HEK293 (cell line): ENCODE measurements at regions not wholly inside any gene's neighbourhood (a gene's known extent, or its start where the extent isn't known, plus 50 kb on each side); places are given as distances from the start of the nearest gene placed in this dataset.

Source experiments
- CTCF ChIA-PET: fragments of 350-600 bp; formaldehyde crosslinking; extraction: SDS; loops from one replicate; lab custom pipeline; 2021; ENCODE audit warnings: antibody characterized with exemption; lab: Yijun Ruan, JAX
- POLR2A ChIA-PET: fragments of 300-600 bp; formaldehyde crosslinking; extraction: SDS; loops from one replicate; lab custom pipeline; 2020; ENCODE audit warnings: antibody characterized with exemption, inconsistent platforms; lab: Yijun Ruan, JAX
- H3K27ac ChIP-seq: fragments of 200-500 bp; sonication (Bioruptor generic); 2 replicates; pipeline ENCODE4 v1.5.1; 2014; ENCODE audit warnings: low read depth, low read length, control low read depth, inconsistent platforms; ENCODE audit errors: extremely low read depth
- H3K36me3 ChIP-seq, 2 experiments: fragments of 200-500 bp in 1 of 2; sonication (Bioruptor generic) in 1 of 2; 1 replicate in 1 of 2; 2 replicates in 1 of 2; pipeline ENCODE4 v1.5.1; 2014 to 2017; ENCODE audit warnings: inconsistent platforms in 2 of 2, low read length in 2 of 2; ENCODE audit not compliant: control insufficient read depth in 2 of 2, insufficient read depth in 1 of 2
- H3K4me1 ChIP-seq: fragments of 200-500 bp; sonication (Bioruptor generic); 2 replicates; pipeline ENCODE4 v1.5.1; 2014; ENCODE audit warnings: mild to moderate bottlenecking, low read length, inconsistent platforms; ENCODE audit not compliant: control insufficient read depth, insufficient read depth
- H3K4me3 ChIP-seq: 2 replicates; pipeline ENCODE4 v1.5.1; 2011; ENCODE audit warnings: low read depth, mild to moderate bottlenecking, control low read depth, low read length, moderate library complexity
- H3K9me3 ChIP-seq: fragments of 200-500 bp; sonication (Bioruptor generic); 2 replicates; pipeline ENCODE4 v1.5.1; 2014; ENCODE audit warnings: low read depth, low read length, inconsistent platforms; ENCODE audit not compliant: control insufficient read depth, insufficient read depth
- BCL11A ChIP-seq: fragments of 450-650 bp; formaldehyde crosslinking; IDR thresholded peaks from 2 replicates; pipeline ENCODE4 v1.5.1; 2016; ENCODE audit warnings: low read depth, missing biosample characterization, missing genetic modification characterization
- GLI2 ChIP-seq: fragments of 450-650 bp; formaldehyde crosslinking; IDR thresholded peaks from 2 replicates; pipeline ENCODE4; 2017; ENCODE audit warnings: missing biosample characterization, missing genetic modification characterization, low read depth, borderline replicate concordance
- GLI4 ChIP-seq: fragments of 450-650 bp; formaldehyde crosslinking; IDR thresholded peaks from 2 replicates; pipeline ENCODE4 v1.5.1; 2016; ENCODE audit warnings: missing biosample characterization, missing genetic modification characterization
- GLIS1 ChIP-seq: fragments of 450-650 bp; formaldehyde crosslinking; IDR thresholded peaks from 2 replicates; pipeline ENCODE4 v1.5.1; 2016; ENCODE audit warnings: missing biosample characterization, missing genetic modification characterization
- HOXC10 ChIP-seq: sonication (generic); formaldehyde crosslinking; IDR thresholded peaks from 2 replicates; pipeline ENCODE4 v1.8.1; 2023; ENCODE audit warnings: mild to moderate bottlenecking, missing genetic modification reagents
- KLF9 ChIP-seq: fragments of 450-650 bp; formaldehyde crosslinking; IDR thresholded peaks from 2 replicates; pipeline ENCODE4 v1.5.1; 2016; ENCODE audit warnings: missing biosample characterization, missing genetic modification characterization, low read depth
- TCF7L2 ChIP-seq: IDR thresholded peaks from 2 replicates; pipeline ENCODE4 v1.6.1; 2011; ENCODE audit warnings: low read depth, mild to moderate bottlenecking, inconsistent platforms, low read length, moderate library complexity, borderline replicate concordance
- TRIM28 ChIP-seq: IDR thresholded peaks from 2 replicates; pipeline ENCODE4 v1.6.1; 2011; ENCODE audit warnings: low read length, control low read depth, borderline replicate concordance
- WT1 ChIP-seq: fragments of 450-650 bp; formaldehyde crosslinking; IDR thresholded peaks from 2 replicates; pipeline ENCODE4 v1.5.1; 2016; ENCODE audit warnings: missing biosample characterization, missing genetic modification characterization
- ZBTB21 ChIP-seq: fragments of 450-650 bp; formaldehyde crosslinking; IDR thresholded peaks from 2 replicates; pipeline ENCODE4 v1.5.1; 2017; ENCODE audit warnings: missing biosample characterization, missing genetic modification characterization
- ZBTB7A ChIP-seq: fragments of 450-650 bp; formaldehyde crosslinking; IDR thresholded peaks from 2 replicates; pipeline ENCODE4 v1.5.1; 2016; ENCODE audit warnings: low read depth, missing biosample characterization, missing genetic modification characterization
- ZEB2 ChIP-seq: fragments of 450-650 bp; formaldehyde crosslinking; IDR thresholded peaks from 2 replicates; pipeline ENCODE4 v1.5.1; 2016; ENCODE audit warnings: missing biosample characterization, missing genetic modification characterization
- ZNF140 ChIP-seq: fragments of 450-650 bp; formaldehyde crosslinking; IDR thresholded peaks from 2 replicates; pipeline ENCODE4 v1.5.1; 2016; ENCODE audit warnings: missing biosample characterization, missing genetic modification characterization
- ZNF16 ChIP-seq: fragments of 450-650 bp; formaldehyde crosslinking; IDR thresholded peaks from 2 replicates; pipeline ENCODE4 v1.5.1; 2016; ENCODE audit warnings: low read depth, missing biosample characterization, missing genetic modification characterization
- ZNF2 ChIP-seq: fragments of 450-650 bp; formaldehyde crosslinking; IDR thresholded peaks from 2 replicates; pipeline ENCODE4 v1.5.1; 2016; ENCODE audit warnings: missing biosample characterization, missing genetic modification characterization
- ZNF274 ChIP-seq, 2 experiments: fragments of 200-500 bp in 1 of 2; fragments of 450-650 bp in 1 of 2; sonication (Bioruptor generic) in 1 of 2; formaldehyde crosslinking in 1 of 2; IDR thresholded peaks; 2 replicates each; pipeline versions ENCODE4 v1.5.1 to v1.6.1; 2014 to 2016; ENCODE audit warnings: borderline replicate concordance in 1 of 2, inconsistent platforms in 1 of 2, low read length in 1 of 2, missing biosample characterization in 1 of 2, missing genetic modification characterization in 1 of 2
- ZNF335 ChIP-seq: fragments of 450-650 bp; formaldehyde crosslinking; conservative IDR thresholded peaks from 2 replicates; pipeline ENCODE4 v1.5.1; 2016; ENCODE audit warnings: missing biosample characterization, missing genetic modification characterization
- ZNF366 ChIP-seq: fragments of 450-650 bp; formaldehyde crosslinking; conservative IDR thresholded peaks from 2 replicates; pipeline ENCODE4 v1.5.1; 2016; ENCODE audit warnings: missing biosample characterization, missing genetic modification characterization
- ZNF394 ChIP-seq: fragments of 450-650 bp; formaldehyde crosslinking; IDR thresholded peaks from 2 replicates; pipeline ENCODE4 v1.5.1; 2016; ENCODE audit warnings: missing biosample characterization, missing genetic modification characterization, mild to moderate bottlenecking, moderate library complexity, borderline replicate concordance
- ZNF529 ChIP-seq: fragments of 450-650 bp; formaldehyde crosslinking; IDR thresholded peaks from 2 replicates; pipeline ENCODE4 v1.5.1; 2017; ENCODE audit warnings: missing genetic modification characterization, missing biosample characterization; ENCODE audit not compliant: insufficient replicate concordance
- ZNF555 ChIP-seq: fragments of 450-650 bp; formaldehyde crosslinking; conservative IDR thresholded peaks from 2 replicates; pipeline ENCODE4 v1.5.1; 2017; ENCODE audit warnings: missing biosample characterization, mild to moderate bottlenecking, missing genetic modification characterization, inconsistent platforms
- ZNF561 ChIP-seq: fragments of 450-650 bp; IDR thresholded peaks from 2 replicates; pipeline ENCODE4 v1.5.1; 2018; ENCODE audit warnings: missing biosample characterization, missing genetic modification characterization, borderline replicate concordance
- ZNF585B ChIP-seq: fragments of 450-650 bp; formaldehyde crosslinking; IDR thresholded peaks from 2 replicates; pipeline ENCODE4 v1.5.1; 2016; ENCODE audit warnings: missing biosample characterization, missing genetic modification characterization
- ZNF610 ChIP-seq: fragments of 450-650 bp; formaldehyde crosslinking; IDR thresholded peaks from 2 replicates; pipeline ENCODE4 v1.5.1; 2016; ENCODE audit warnings: missing biosample characterization, missing genetic modification characterization, borderline replicate concordance
- ZNF623 ChIP-seq: fragments of 450-650 bp; formaldehyde crosslinking; IDR thresholded peaks from 2 replicates; pipeline ENCODE4 v1.5.1; 2016; ENCODE audit warnings: missing biosample characterization, missing genetic modification characterization
- ZNF626 ChIP-seq: fragments of 450-650 bp; sonication (Bioruptor Pico); formaldehyde crosslinking; IDR thresholded peaks from 2 replicates; pipeline ENCODE4 v1.5.1; 2018; ENCODE audit warnings: missing biosample characterization, missing genetic modification characterization, inconsistent platforms
- ZNF670 ChIP-seq: fragments of 450-650 bp; formaldehyde crosslinking; IDR thresholded peaks from 2 replicates; pipeline ENCODE4 v1.5.1; 2016; ENCODE audit warnings: missing biosample characterization, missing genetic modification characterization, low read depth
- TF ChIP-seq, protein P1 (sequence below): fragments of 450-650 bp; formaldehyde crosslinking; IDR thresholded peaks from 2 replicates; pipeline ENCODE4 v1.5.1; 2016; ENCODE audit warnings: missing biosample characterization, missing genetic modification characterization
- TF ChIP-seq, protein P2 (sequence below): fragments of 450-650 bp; formaldehyde crosslinking; IDR thresholded peaks from 2 replicates; pipeline ENCODE4 v1.5.1; 2016; ENCODE audit warnings: missing biosample characterization, missing genetic modification characterization
- TF ChIP-seq, protein P3 (sequence below): fragments of 450-650 bp; formaldehyde crosslinking; IDR thresholded peaks from 2 replicates; pipeline ENCODE4 v1.5.1; 2017; ENCODE audit warnings: missing biosample characterization, missing genetic modification characterization
- TF ChIP-seq, protein P4 (sequence below): sonication (generic); formaldehyde crosslinking; IDR thresholded peaks from 2 replicates; pipeline ENCODE4 v1.8.1; 2022; ENCODE audit warnings: mild to moderate bottlenecking, moderate library complexity, missing genetic modification reagents

DNA sequence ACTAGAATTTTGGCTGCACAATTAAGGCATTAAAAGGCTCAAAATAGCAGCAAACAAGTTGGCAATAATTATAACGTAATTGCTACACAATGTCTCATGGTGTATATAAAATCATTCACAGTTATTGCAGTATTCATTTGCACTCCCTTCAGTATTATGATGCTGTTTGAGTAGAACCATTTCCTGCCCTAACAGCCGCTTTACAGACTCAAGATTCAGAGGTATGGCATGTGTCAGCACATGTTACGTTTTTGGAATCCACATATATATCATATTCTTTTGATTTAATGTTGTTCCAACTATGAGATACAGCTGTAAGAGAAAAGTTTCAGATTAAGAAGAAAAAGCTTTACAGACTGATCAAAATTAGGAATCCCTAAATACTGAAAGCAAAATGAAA is 56.3 kb upstream of the NCKAP5 start:
- Histone ChIP-seq H3K27ac (no peak overlapping the region), H3K9me3 (no peaks in the 10 kb centered on the region)
- no peak for TF ChIP-seq KLF9 (tag by site-specific recombination)
- no peak for TF ChIP-seq TRIM28
- TF ChIP-seq ZNF2 (tag by site-specific recombination) = no peak
- TF ChIP-seq, protein P1, sequence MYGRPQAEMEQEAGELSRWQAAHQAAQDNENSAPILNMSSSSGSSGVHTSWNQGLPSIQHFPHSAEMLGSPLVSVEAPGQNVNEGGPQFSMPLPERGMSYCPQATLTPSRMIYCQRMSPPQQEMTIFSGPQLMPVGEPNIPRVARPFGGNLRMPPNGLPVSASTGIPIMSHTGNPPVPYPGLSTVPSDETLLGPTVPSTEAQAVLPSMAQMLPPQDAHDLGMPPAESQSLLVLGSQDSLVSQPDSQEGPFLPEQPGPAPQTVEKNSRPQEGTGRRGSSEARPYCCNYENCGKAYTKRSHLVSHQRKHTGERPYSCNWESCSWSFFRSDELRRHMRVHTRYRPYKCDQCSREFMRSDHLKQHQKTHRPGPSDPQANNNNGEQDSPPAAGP (tag by site-specific recombination) = no peak
- TF ChIP-seq GLI4 (tag by site-specific recombination) = no peak
- TF ChIP-seq ZNF366 (tag by site-specific recombination) = no peak
- no peak for TF ChIP-seq ZEB2 (tag by site-specific recombination)
- TF ChIP-seq ZBTB21 (tag by site-specific recombination) = no peak
- TF ChIP-seq ZNF394 (tag by site-specific recombination) = no peak
- no peak for TF ChIP-seq ZBTB7A (tag by site-specific recombination)
- TF ChIP-seq ZNF335 (tag by site-specific recombination) = no peak
- no peak for TF ChIP-seq ZNF610
- TF ChIP-seq ZNF561 (tag by site-specific recombination) = no peak
- TF ChIP-seq GLI2 (tag by site-specific recombination) = no peak
- TF ChIP-seq GLIS1 (tag by site-specific recombination) = no peak
- no peak for TF ChIP-seq ZNF626 (tag by site-specific recombination)
- no peak for TF ChIP-seq ZNF585B (tag by site-specific recombination)
- TF ChIP-seq, protein P2, sequence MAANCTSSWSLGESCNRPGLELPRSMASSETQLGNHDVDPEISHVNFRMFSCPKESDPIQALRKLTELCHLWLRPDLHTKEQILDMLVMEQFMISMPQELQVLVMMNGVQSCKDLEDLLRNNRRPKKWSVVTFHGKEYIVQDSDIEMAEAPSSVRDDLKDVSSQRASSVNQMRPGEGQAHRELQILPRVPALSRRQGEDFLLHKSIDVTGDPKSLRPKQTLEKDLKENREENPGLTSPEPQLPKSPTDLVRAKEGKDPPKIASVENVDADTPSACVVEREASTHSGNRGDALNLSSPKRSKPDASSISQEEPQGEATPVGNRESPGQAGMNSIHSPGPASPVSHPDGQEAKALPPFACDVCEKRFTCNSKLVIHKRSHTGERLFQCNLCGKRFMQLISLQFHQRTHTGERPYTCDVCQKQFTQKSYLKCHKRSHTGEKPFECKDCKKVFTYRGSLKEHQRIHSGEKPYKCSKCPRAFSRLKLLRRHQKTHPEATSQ = no peak
- no peak for TF ChIP-seq ZNF555 (tag by site-specific recombination)
- TF ChIP-seq, all 188 proteins: peak for 0
- H3K4me3 ChIP-seq = no peak overlapping the region
- POLR2A ChIA-PET = no interaction called here
- CTCF ChIA-PET = no interaction called here
- H3K36me3 ChIP-seq = no peaks in the 10 kb centered on the region
- no peaks in the 10 kb centered on the region for H3K4me1 ChIP-seq

DNA sequence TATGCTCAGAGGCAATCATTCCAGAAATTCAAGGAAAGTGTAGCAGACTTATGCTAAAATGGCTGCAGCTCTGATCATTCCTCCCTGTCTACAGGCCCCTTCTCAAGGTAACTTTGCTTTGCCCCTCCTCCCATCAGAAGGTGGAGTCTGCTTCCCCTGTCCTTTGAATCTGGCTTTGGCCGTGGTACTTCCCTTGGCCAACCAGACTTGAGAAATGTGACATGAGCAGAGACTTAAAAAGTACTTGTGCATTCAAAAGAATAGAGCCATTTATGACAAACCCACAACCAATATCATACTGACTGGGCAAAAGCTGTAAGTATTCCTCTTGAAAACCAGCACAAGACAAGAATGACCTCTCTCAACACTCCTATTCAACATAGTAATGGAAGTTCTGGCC is 59.5 kb upstream of the NCKAP5 start:
- no peaks in the 10 kb centered on the region for H3K9me3 ChIP-seq
- no peaks in the 10 kb centered on the region for H3K4me1 ChIP-seq
- no peak overlapping the region for H3K27ac ChIP-seq
- no peak overlapping the region for H3K4me3 ChIP-seq
- POLR2A ChIA-PET = no interaction called here
- CTCF ChIA-PET = no interaction called here
- no peaks in the 10 kb centered on the region for H3K36me3 ChIP-seq
- TF ChIP-seq HOXC10 (CRISPR knock-in tag) (no peak), ZNF16 (no peak), ZNF140 (tag by site-specific recombination) (no peak), WT1 (tag by site-specific recombination) (no peak), ZNF623 (tag by site-specific recombination) (no peak), GLI2 (tag by site-specific recombination) (no peak), ZNF529 (no peak), BCL11A (no peak), ZNF670 (tag by site-specific recombination) (no peak), ZBTB21 (tag by site-specific recombination) (no peak), TCF7L2 (no peak), ZNF274 (IDR thresholded peaks at IDR 0.05; ENCODE audit: low read length) (no peak), ZNF274 (tag by site-specific recombination; IDR thresholded peaks at IDR 0.05; ENCODE audit: borderline replicate concordance) (no peak)
- TF ChIP-seq, protein P3, sequence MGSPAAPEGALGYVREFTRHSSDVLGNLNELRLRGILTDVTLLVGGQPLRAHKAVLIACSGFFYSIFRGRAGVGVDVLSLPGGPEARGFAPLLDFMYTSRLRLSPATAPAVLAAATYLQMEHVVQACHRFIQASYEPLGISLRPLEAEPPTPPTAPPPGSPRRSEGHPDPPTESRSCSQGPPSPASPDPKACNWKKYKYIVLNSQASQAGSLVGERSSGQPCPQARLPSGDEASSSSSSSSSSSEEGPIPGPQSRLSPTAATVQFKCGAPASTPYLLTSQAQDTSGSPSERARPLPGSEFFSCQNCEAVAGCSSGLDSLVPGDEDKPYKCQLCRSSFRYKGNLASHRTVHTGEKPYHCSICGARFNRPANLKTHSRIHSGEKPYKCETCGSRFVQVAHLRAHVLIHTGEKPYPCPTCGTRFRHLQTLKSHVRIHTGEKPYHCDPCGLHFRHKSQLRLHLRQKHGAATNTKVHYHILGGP (tag by site-specific recombination) = no peak
- TF ChIP-seq, protein P4, sequence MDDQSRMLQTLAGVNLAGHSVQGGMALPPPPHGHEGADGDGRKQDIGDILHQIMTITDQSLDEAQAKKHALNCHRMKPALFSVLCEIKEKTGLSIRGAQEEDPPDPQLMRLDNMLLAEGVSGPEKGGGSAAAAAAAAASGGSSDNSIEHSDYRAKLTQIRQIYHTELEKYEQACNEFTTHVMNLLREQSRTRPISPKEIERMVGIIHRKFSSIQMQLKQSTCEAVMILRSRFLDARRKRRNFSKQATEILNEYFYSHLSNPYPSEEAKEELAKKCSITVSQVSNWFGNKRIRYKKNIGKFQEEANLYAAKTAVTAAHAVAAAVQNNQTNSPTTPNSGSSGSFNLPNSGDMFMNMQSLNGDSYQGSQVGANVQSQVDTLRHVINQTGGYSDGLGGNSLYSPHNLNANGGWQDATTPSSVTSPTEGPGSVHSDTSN (CRISPR knock-in tag) = no peak
